AG04450 (cell line): ENCODE measurements at regions not wholly inside any gene's neighbourhood (a gene's known extent, or its start where the extent isn't known, plus 50 kb on each side); places are given as distances from the start of the nearest gene placed in this dataset.

Source experiments
- CTCF ChIA-PET: fragments of 300-600, 350-600 bp; formaldehyde crosslinking; extraction: SDS; loops from one replicate; lab custom pipeline; 2022; ENCODE audit warnings: antibody characterized with exemption, inconsistent platforms; lab: Charles Lee
- POLR2A ChIA-PET: fragments of 350-600 bp; formaldehyde crosslinking; extraction: SDS; loops from one replicate; lab custom pipeline; 2021; ENCODE audit warnings: antibody characterized with exemption, inconsistent platforms; lab: Yijun Ruan, JAX
- DNase-seq: peaks from one replicate; pipeline ENCODE4 v3.0.0-alpha.2; 2011; ENCODE audit warnings: low read depth, low spot score
- H3K27ac ChIP-seq: one replicate; pipeline ENCODE4 v1.5.1; 2012; ENCODE audit warnings: low read depth, low read length, control low read depth
- H3K27me3 ChIP-seq: one replicate; pipeline ENCODE4 v1.6.0; 2012; ENCODE audit warnings: low read length; ENCODE audit not compliant: control insufficient read depth, insufficient read depth
- H3K4me3 ChIP-seq: 2 replicates; pipeline ENCODE4 v1.5.1; 2011; ENCODE audit warnings: mild to moderate bottlenecking, low read depth, low read length, control low read depth
- H3K9me3 ChIP-seq: 2 replicates; pipeline ENCODE4 v1.5.1; 2012; ENCODE audit warnings: low read length; ENCODE audit not compliant: control insufficient read depth, insufficient read depth
- TF ChIP-seq, protein P1 (sequence below): IDR thresholded peaks from 2 replicates; pipeline ENCODE4 v1.5.1; 2011; ENCODE audit warnings: low read depth, low read length, control low read depth, inconsistent platforms

DNA sequence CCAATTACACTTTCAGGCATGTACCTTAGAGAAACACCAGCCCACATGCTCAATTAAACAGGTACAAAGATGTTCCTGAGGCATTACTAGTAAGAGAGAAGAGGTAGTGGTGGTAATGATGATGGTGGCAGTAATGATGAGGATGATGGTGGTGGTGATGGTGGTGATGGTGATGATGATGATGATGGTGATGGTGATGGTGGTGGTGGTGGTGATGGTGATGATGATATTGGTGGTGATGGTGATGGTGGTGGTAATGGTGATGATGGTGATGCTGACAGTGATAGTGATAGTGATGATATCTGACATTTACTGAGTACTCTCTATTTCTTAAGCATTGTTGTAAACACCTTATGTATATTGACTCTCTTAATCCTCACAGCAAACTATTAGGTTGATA, 318.4 kb downstream of the NSG2 start:
- TF ChIP-seq, protein P1, sequence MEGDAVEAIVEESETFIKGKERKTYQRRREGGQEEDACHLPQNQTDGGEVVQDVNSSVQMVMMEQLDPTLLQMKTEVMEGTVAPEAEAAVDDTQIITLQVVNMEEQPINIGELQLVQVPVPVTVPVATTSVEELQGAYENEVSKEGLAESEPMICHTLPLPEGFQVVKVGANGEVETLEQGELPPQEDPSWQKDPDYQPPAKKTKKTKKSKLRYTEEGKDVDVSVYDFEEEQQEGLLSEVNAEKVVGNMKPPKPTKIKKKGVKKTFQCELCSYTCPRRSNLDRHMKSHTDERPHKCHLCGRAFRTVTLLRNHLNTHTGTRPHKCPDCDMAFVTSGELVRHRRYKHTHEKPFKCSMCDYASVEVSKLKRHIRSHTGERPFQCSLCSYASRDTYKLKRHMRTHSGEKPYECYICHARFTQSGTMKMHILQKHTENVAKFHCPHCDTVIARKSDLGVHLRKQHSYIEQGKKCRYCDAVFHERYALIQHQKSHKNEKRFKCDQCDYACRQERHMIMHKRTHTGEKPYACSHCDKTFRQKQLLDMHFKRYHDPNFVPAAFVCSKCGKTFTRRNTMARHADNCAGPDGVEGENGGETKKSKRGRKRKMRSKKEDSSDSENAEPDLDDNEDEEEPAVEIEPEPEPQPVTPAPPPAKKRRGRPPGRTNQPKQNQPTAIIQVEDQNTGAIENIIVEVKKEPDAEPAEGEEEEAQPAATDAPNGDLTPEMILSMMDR = no peak
- POLR2A ChIA-PET = no interaction called here
- H3K4me3 ChIP-seq = no peak overlapping the region
- H3K9me3 ChIP-seq = no peaks in the 10 kb centered on the region
- H3K27ac ChIP-seq = no peak overlapping the region
- peaks cover 3% of the 10 kb centered on the region for H3K27me3 ChIP-seq
- no peak for DNase-seq
- CTCF ChIA-PET = no interaction called here

DNA sequence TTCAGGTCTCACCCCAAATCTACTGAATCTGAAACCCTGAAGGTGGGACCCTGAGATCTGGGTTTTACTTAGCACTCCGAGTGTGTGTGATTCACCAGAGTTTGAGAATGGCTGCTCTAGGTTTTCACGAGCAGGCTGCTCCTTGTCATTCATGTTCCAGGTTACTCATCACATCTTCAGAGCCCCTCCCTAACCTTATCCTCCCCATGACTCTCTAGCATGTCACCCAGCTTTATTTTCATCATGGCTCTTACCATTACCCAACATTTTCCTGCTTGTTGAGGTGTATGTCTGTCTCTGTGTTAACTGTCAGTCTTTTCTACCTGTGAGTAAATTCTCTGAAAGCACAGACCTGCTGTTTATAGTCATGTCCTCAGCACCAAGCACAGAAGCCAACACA, 319.2 kb downstream of the NSG2 start:
- H3K9me3 ChIP-seq = no peaks in the 10 kb centered on the region
- ChIA-PET CTCF (no interaction called here), POLR2A (no interaction called here)
- TF ChIP-seq, protein P1 = no peak
- H3K27me3 ChIP-seq = peaks cover 3% of the 10 kb centered on the region
- H3K27ac ChIP-seq = no peak overlapping the region
- H3K4me3 ChIP-seq = no peak overlapping the region
- no peak for DNase-seq

DNA sequence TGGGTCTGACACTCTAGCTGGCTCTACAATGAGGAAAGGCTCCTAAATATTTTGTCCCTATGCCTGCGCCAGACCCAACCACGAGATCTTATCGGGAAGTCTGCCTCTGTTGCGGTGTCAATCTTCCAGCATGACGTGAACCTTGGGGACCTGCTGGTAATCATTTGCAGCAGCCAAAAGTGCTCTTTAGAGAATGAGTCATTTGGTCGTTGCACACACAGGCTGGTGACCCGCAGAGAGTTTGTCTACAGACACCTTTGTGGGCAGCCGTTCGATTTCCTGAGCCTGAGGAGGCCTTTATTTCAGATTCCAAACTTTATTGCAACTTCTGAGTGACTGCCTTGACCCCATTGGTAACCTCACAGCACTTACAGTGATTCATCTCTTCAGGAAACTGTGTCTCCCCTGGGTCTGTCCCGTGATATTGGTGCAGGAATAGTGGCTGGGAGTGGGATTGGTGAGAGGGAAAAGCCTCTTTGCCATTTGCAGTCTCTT, 326.1 kb downstream of the NSG2 start:
- Histone ChIP-seq H3K4me3 (no peak overlapping the region), H3K27me3 (peaks cover 3% of the 10 kb centered on the region), H3K9me3 (no peaks in the 10 kb centered on the region), H3K27ac (no peak overlapping the region)
- DNase-seq = no peak
- TF ChIP-seq, protein P1 = no peak
- POLR2A ChIA-PET = no interaction called here
- CTCF ChIA-PET = no interaction called here

DNA sequence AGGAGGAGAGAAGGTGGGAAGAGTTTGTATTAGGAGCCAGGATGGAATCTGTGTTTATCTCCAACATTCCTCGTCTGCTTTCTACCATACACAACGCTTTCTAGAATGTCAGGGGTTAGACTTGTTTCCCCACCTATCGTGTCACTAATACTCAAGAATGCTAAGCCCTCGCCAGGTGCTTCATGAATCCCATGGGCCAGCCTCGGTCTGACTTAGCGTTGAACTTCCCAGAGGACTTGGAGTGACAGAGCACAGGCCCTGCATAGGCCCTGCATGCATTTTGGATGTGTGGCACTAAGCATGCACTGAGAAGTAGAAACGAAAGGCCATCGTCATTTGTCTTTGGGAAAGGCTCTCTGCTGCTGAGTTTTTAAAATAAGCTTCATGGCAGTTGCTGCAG, 328.7 kb downstream of the NSG2 start:
- ChIA-PET CTCF (interaction anchor here (1.0 kb wide), 1 partner anchor 46 kb away, joined by 5 read pairs; no protein-coding TSS in a partner anchor), POLR2A (no interaction called here)

DNA sequence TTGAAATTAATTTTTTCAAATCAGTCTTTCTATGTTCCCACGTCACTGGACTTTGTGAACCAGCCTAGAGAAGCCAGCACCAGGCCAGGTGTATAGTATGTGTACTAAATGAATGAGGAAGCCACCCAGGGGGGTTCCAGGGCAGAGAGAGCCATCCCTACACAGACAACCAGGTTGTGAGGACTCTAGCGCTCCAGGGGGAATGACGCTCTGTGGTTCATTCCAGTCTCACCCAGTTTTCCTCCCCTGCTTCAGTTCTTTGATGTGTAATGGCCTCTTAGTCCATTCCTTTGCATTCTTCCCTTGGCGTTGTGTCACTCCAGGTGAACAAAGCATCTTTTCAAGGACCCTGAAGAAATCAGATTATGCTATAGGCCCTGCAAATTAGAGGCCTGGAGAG, 330.6 kb downstream of the NSG2 start:
- H3K4me3 ChIP-seq = no peak overlapping the region
- no peak for DNase-seq
- H3K27ac ChIP-seq = no peak overlapping the region
- TF ChIP-seq, protein P1 = no peak
- POLR2A ChIA-PET = no interaction called here
- CTCF ChIA-PET = interaction anchor here (0.7 kb wide), 1 partner anchor 64 kb away, joined by 3 read pairs; no protein-coding TSS in a partner anchor
- H3K27me3 ChIP-seq = no peaks in the 10 kb centered on the region
- H3K9me3 ChIP-seq = peaks cover 4% of the 10 kb centered on the region; the same call in 1 of the 2 replicates

More for the DNA sequence above, 328.7 kb downstream of the NSG2 start:
- no peak for DNase-seq
- Histone ChIP-seq H3K27ac (no peak overlapping the region), H3K4me3 (no peak overlapping the region), H3K9me3 (peaks cover 4% of the 10 kb centered on the region; the same call in 1 of the 2 replicates), H3K27me3 (no peaks in the 10 kb centered on the region)
- TF ChIP-seq, protein P1 = no peak
